Activated CD8-positive, alpha-beta T cell treated with anti-CD3 and anti-CD28 coated beads for 36 hours (primary cell): ENCODE measurements at regions not wholly inside any gene's neighbourhood (a gene's known extent, or its start where the extent isn't known, plus 50 kb on each side); places are given as distances from the start of the nearest gene placed in this dataset.

Experiments
- ATAC-seq: fragments of 200-7000 bp; cut with Tn5 transposase; one replicate; pipeline ENCODE4 v1.10.0; 2021; ENCODE audit warnings: mild to moderate bottlenecking, moderate library complexity
- CTCF ChIA-PET: fragments of 350-600 bp; sonication (Branson Sonifier 250); formaldehyde crosslinking; loops from one replicate; lab custom pipeline; 2021; ENCODE audit warnings: antibody characterized with exemption; lab: Charles Lee
- POLR2A ChIA-PET: fragments of 350-600 bp; sonication (Branson Sonifier 250); formaldehyde crosslinking; loops from one replicate; lab custom pipeline; 2021; ENCODE audit warnings: antibody characterized with exemption; lab: Charles Lee
- DNase-seq: peaks from one replicate; pipeline ENCODE4 v3.0.0-alpha.2; 2020
- H3K27ac Mint-ChIP-seq: one replicate; pipeline ENCODE4 v1.8.0; 2021; ENCODE audit warnings: mild to moderate bottlenecking, mixed read lengths
- H3K27me3 Mint-ChIP-seq: one replicate; pipeline ENCODE4 v1.8.0; 2021; ENCODE audit warnings: mixed read lengths
- H3K36me3 Mint-ChIP-seq: one replicate; pipeline ENCODE4 v1.8.0; 2021; ENCODE audit warnings: low read depth, mixed read lengths
- H3K4me1 Mint-ChIP-seq: one replicate; pipeline ENCODE4 v1.8.0; 2021; ENCODE audit warnings: low read depth, mixed read lengths
- H3K4me3 Mint-ChIP-seq: one replicate; pipeline ENCODE4 v1.8.0; 2021; ENCODE audit warnings: mild to moderate bottlenecking, moderate library complexity, mixed read lengths
- H3K9me3 Mint-ChIP-seq: one replicate; pipeline ENCODE4 v1.8.0; 2021; ENCODE audit warnings: mixed read lengths
- intact Hi-C: fragments of 100-400 bp; cut with micrococcal nuclease; formaldehyde crosslinking; loops from one replicate; pipeline ENCODE4 v1.10.0; 2022
- TF ChIP-seq, protein P1 (sequence below): fragments of 200-600 bp; IDR thresholded peaks from one replicate; pipeline ENCODE4 v1.8.0; 2022; ENCODE audit warnings: antibody characterized with exemption, mild to moderate bottlenecking

- H3K4me1 Mint-ChIP-seq, result no peaks in the 10 kb centered on the region
- ChIA-PET POLR2A (no interaction called here), CTCF (no interaction called here)
- ATAC-seq (no peak), DNase-seq (no peak)
- TF ChIP-seq, protein P1, sequence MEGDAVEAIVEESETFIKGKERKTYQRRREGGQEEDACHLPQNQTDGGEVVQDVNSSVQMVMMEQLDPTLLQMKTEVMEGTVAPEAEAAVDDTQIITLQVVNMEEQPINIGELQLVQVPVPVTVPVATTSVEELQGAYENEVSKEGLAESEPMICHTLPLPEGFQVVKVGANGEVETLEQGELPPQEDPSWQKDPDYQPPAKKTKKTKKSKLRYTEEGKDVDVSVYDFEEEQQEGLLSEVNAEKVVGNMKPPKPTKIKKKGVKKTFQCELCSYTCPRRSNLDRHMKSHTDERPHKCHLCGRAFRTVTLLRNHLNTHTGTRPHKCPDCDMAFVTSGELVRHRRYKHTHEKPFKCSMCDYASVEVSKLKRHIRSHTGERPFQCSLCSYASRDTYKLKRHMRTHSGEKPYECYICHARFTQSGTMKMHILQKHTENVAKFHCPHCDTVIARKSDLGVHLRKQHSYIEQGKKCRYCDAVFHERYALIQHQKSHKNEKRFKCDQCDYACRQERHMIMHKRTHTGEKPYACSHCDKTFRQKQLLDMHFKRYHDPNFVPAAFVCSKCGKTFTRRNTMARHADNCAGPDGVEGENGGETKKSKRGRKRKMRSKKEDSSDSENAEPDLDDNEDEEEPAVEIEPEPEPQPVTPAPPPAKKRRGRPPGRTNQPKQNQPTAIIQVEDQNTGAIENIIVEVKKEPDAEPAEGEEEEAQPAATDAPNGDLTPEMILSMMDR, result no peak
- no peaks in the 10 kb centered on the region for H3K9me3 Mint-ChIP-seq
- peaks cover 2% of the 10 kb centered on the region for H3K27me3 Mint-ChIP-seq
- no peak overlapping the region for H3K4me3 Mint-ChIP-seq
- intact Hi-C loops, result no loop called here
- no peaks in the 10 kb centered on the region for H3K36me3 Mint-ChIP-seq
- no peak overlapping the region for H3K27ac Mint-ChIP-seq
Observed at GRCh38 chr3:124435467-124435866, 294.8 kb upstream of the UMPS start.

- Mint-ChIP-seq H3K36me3 (no peaks in the 10 kb centered on the region), H3K4me3 (no peak overlapping the region), H3K27me3 (peaks cover 7% of the 10 kb centered on the region), H3K4me1 (no peaks in the 10 kb centered on the region), H3K9me3 (no peaks in the 10 kb centered on the region), H3K27ac (no peak overlapping the region)
- CTCF ChIA-PET, result no interaction called here
- POLR2A ChIA-PET, result no interaction called here
- intact Hi-C loops, result no loop called here
- ATAC-seq, result no peak
- TF ChIP-seq, protein P1, result no peak
- DNase-seq, result no peak
Observed at GRCh38 chr3:124438813-124439212, 291.4 kb upstream of the UMPS start.

GRCh38 chr3:124439603-124440002 lies 290.6 kb upstream of the UMPS start:
- H3K4me3 Mint-ChIP-seq, result no peak overlapping the region
- no peaks in the 10 kb centered on the region for H3K9me3 Mint-ChIP-seq
- H3K27me3 Mint-ChIP-seq, result peaks cover 6% of the 10 kb centered on the region
- TF ChIP-seq, protein P1, result no peak
- no peaks in the 10 kb centered on the region for H3K36me3 Mint-ChIP-seq
- no peak overlapping the region for H3K27ac Mint-ChIP-seq
- no peak for ATAC-seq
- POLR2A ChIA-PET, result no interaction called here
- CTCF ChIA-PET, result interaction anchor here (0.6 to 1.3 kb wide), 2 partner anchors 16 to 543 kb away, joined by 3 to 4 read pairs; no protein-coding TSS in a partner anchor
- intact Hi-C loops, result no loop called here
- H3K4me1 Mint-ChIP-seq, result no peaks in the 10 kb centered on the region
- no peak for DNase-seq

GRCh38 chr3:124441766-124442165 lies 288.5 kb upstream of the UMPS start:
- DNase-seq, result no peak
- Mint-ChIP-seq H3K4me3 (no peak overlapping the region), H3K9me3 (no peaks in the 10 kb centered on the region), H3K4me1 (no peaks in the 10 kb centered on the region), H3K36me3 (no peaks in the 10 kb centered on the region), H3K27me3 (peaks cover 8% of the 10 kb centered on the region), H3K27ac (no peak overlapping the region)
- ChIA-PET CTCF (no interaction called here), POLR2A (no interaction called here)
- no peak for ATAC-seq
- TF ChIP-seq, protein P1, result no peak
- intact Hi-C loops, result no loop called here

DNA sequence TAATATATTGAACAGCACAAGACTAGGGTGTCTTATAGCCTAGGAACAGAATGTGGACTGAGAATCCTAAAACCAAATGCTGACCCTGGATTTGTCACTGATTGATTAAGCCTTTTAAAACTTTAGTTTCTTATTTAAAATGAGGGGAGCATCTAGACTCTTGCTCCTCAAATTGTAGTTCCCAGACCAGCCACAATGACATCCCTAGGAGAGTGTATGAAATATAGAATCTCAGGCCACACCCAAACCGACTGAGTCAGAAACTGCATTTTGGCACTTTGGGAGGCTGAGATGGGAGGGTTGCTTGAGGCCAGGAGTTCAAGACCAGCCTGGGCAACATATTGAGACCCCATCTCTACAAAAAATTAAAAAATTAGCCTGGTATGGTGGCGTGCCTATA lies 287.8 kb upstream of the UMPS start:
- ATAC-seq (no peak), DNase-seq (no peak)
- Mint-ChIP-seq H3K36me3 (no peaks in the 10 kb centered on the region), H3K27ac (no peak overlapping the region), H3K9me3 (no peaks in the 10 kb centered on the region), H3K4me1 (no peaks in the 10 kb centered on the region), H3K4me3 (no peak overlapping the region), H3K27me3 (peaks cover 8% of the 10 kb centered on the region)
- ChIA-PET POLR2A (no interaction called here), CTCF (no interaction called here)
- TF ChIP-seq, protein P1, result no peak
- intact Hi-C loops, result no loop called here
